Spleen (tissue), 7 donors: ENCODE measurements at regions not wholly inside any gene's neighbourhood (a gene's known extent, or its start where the extent isn't known, plus 50 kb on each side); places are given as distances from the start of the nearest gene placed in this dataset.

ENCODE experiments used
- CTCF ChIP-seq, 11 experiments: fragments of 200-600 bp in 7 of 11; fragments of 450-650 bp in 4 of 11; sonication (generic) in 4 of 11; IDR thresholded peaks in 8 of 11; conservative IDR thresholded peaks in 3 of 11; 1 replicate in 7 of 11; 2 replicates in 4 of 11; pipeline versions ENCODE4 v1.4.0 to v1.8.0; 2016 to 2021; ENCODE audit warnings: antibody characterized with exemption in 11 of 11, inconsistent platforms in 4 of 11, mild to moderate bottlenecking in 1 of 11
- POLR2A ChIP-seq, 3 donors: fragments of 450-650 bp; IDR thresholded peaks; one replicate each; pipeline ENCODE4 v1.5.1; 2017; ENCODE audit warnings: antibody characterized with exemption in 3 of 3, mild to moderate bottlenecking in 1 of 3
- POLR2AphosphoS5 ChIP-seq, 3 donors: sonication (generic); formaldehyde crosslinking; IDR thresholded peaks; one replicate each; pipeline ENCODE4 v1.5.1; 2017; ENCODE audit warnings: antibody characterized with exemption in 3 of 3
- donor health status: DM: no; HTN: no; CAD: no; lungs with moderate emphysema.
- donor health status: DM: no; HTN: no; CAD: no.
- donor health status: DM: no; HTN: no; CAD: no.

- TF ChIP-seq POLR2AphosphoS5 (IDR thresholded peaks at IDR 0.05) (no peak), POLR2A (IDR thresholded peaks at IDR 0.05) (no peak), CTCF (IDR thresholded peaks at IDR 0.05 in 8 of 11, conservative IDR thresholded peaks at IDR 0.05 in 3 of 11) (no peak)
These were observed 142.5 kb upstream of the PRR23C start for GRCh38 chr3:139187154-139187553.
